A549 (cell line): ENCODE measurements at regions not wholly inside any gene's neighbourhood (a gene's known extent, or its start where the extent isn't known, plus 50 kb on each side); places are given as distances from the start of the nearest gene placed in this dataset.

Source experiments
- CHD2 ChIP-seq: fragments of 150-350 bp; IDR thresholded peaks from 2 replicates; pipeline ENCODE4 v1.6.1; 2014; ENCODE audit warnings: low read length; ENCODE audit not compliant: partially characterized antibody
- CHD4 ChIP-seq: fragments of 200-600 bp; sonication (generic); IDR thresholded peaks from 2 replicates; pipeline ENCODE4 v1.6.1; 2016; ENCODE audit warnings: antibody characterized with exemption, mild to moderate bottlenecking, borderline replicate concordance
- MAFK ChIP-seq: fragments of 450-650 bp; IDR thresholded peaks from 2 replicates; pipeline ENCODE4 v1.6.1; 2014; ENCODE audit not compliant: partially characterized antibody
- RARB ChIP-seq: fragments of 250-450 bp; sonication (Bioruptor Pico); IDR thresholded peaks from 2 replicates; pipeline ENCODE4 v1.8.0; 2021; ENCODE audit warnings: mild to moderate bottlenecking, moderate library complexity
- RFX5 ChIP-seq: fragments of 450-650 bp; IDR thresholded peaks from 2 replicates; pipeline ENCODE4 v1.7.1; 2014; ENCODE audit warnings: antibody characterized with exemption, mild to moderate bottlenecking, moderate library complexity
- ZFP36 ChIP-seq: fragments of 450-650 bp; IDR thresholded peaks from 2 replicates; pipeline ENCODE4 v1.6.1; 2014; ENCODE audit warnings: borderline replicate concordance; ENCODE audit not compliant: partially characterized antibody
- TF ChIP-seq, protein P1 (sequence below): fragments of >200 bp; sonication (Bioruptor Twin); formaldehyde crosslinking; IDR thresholded peaks from 3 replicates; pipeline ENCODE4 v1.5.1; 2016

DNA sequence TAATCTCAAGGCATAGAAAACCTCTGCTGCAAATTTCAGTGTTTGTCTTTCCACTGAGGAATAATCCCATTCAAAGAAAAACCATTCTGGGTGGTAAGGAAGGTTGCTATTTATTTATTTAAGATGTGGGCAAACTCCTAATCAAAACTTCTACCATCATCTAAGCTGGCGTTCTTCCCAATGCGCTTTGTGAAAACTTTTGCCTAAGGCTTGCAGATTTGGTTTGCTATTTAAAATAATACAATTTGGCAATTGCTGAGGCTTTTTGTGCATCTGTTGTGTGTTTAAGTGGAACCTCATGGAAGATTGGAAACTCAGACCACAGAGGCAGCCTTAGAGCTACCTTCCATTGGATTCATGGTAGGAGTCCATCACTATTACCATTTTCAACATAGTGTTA, 309.0 kb downstream of the BLID start:
- no peak for TF ChIP-seq RARB (CRISPR knock-in tag)
- TF ChIP-seq RFX5, result no peak
- TF ChIP-seq, protein P1, sequence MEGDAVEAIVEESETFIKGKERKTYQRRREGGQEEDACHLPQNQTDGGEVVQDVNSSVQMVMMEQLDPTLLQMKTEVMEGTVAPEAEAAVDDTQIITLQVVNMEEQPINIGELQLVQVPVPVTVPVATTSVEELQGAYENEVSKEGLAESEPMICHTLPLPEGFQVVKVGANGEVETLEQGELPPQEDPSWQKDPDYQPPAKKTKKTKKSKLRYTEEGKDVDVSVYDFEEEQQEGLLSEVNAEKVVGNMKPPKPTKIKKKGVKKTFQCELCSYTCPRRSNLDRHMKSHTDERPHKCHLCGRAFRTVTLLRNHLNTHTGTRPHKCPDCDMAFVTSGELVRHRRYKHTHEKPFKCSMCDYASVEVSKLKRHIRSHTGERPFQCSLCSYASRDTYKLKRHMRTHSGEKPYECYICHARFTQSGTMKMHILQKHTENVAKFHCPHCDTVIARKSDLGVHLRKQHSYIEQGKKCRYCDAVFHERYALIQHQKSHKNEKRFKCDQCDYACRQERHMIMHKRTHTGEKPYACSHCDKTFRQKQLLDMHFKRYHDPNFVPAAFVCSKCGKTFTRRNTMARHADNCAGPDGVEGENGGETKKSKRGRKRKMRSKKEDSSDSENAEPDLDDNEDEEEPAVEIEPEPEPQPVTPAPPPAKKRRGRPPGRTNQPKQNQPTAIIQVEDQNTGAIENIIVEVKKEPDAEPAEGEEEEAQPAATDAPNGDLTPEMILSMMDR, result no peak
- no peak for TF ChIP-seq CHD4
- no peak for TF ChIP-seq ZFP36
- no peak for TF ChIP-seq CHD2
- no peak for TF ChIP-seq MAFK
